Glutamatergic neuron (in vitro differentiated cells): ENCODE measurements at regions not wholly inside any gene's neighbourhood (a gene's known extent, or its start where the extent isn't known, plus 50 kb on each side); places are given as distances from the start of the nearest gene placed in this dataset.

Experiments
- DNase-seq: peaks from one replicate; pipeline ENCODE4 v3.0.0; 2022
- H3K27ac Mint-ChIP-seq: one replicate; pipeline ENCODE4 v1.8.0; 2020; ENCODE audit warnings: mild to moderate bottlenecking, mixed read lengths, inconsistent platforms; ENCODE audit not compliant: unreplicated experiment
- H3K27me3 Mint-ChIP-seq: one replicate; pipeline ENCODE4 v1.8.0; 2020; ENCODE audit warnings: mild to moderate bottlenecking, moderate library complexity, mixed read lengths, inconsistent platforms; ENCODE audit not compliant: unreplicated experiment
- H3K36me3 Mint-ChIP-seq: one replicate; pipeline ENCODE4 v1.8.0; 2020; ENCODE audit warnings: mild to moderate bottlenecking, mixed read lengths, inconsistent platforms; ENCODE audit not compliant: unreplicated experiment
- H3K4me1 Mint-ChIP-seq: one replicate; pipeline ENCODE4 v1.8.0; 2020; ENCODE audit warnings: mild to moderate bottlenecking, low read depth, mixed read lengths, inconsistent platforms; ENCODE audit not compliant: unreplicated experiment
- H3K4me3 Mint-ChIP-seq: one replicate; pipeline ENCODE4 v1.8.0; 2020; ENCODE audit warnings: mild to moderate bottlenecking, mixed read lengths, inconsistent platforms; ENCODE audit not compliant: unreplicated experiment
- H3K9me3 Mint-ChIP-seq: one replicate; pipeline ENCODE4 v1.8.0; 2020; ENCODE audit warnings: mild to moderate bottlenecking, moderate library complexity, mixed read lengths, inconsistent platforms; ENCODE audit not compliant: unreplicated experiment
- CTCF ChIP-seq: fragments of 200-600 bp; sonication (generic); IDR thresholded peaks from one replicate; pipeline ENCODE4 v1.5.0; 2021; ENCODE audit not compliant: partially characterized antibody, unreplicated experiment

GRCh38 chr10:42513921-42514320 is 124.4 kb downstream of the ZNF33B start:
- Mint-ChIP-seq H3K4me1 (no peaks in the 10 kb centered on the region), H3K27me3 (peaks cover 2% of the 10 kb centered on the region)
- no peak for TF ChIP-seq CTCF

GRCh38 chr10:42491801-42492200 is 146.6 kb downstream of the ZNF33B start:
- no peak for TF ChIP-seq CTCF
- DNase-seq = no peak
- Mint-ChIP-seq H3K27me3 (peaks cover 4% of the 10 kb centered on the region), H3K36me3 (peaks cover 12% of the 10 kb centered on the region), H3K4me3 (no peak overlapping the region), H3K4me1 (no peaks in the 10 kb centered on the region), H3K9me3 (peaks cover 2% of the 10 kb centered on the region), H3K27ac (no peak overlapping the region)

More at GRCh38 chr10:42513921-42514320, 124.4 kb downstream of the ZNF33B start:
- Mint-ChIP-seq H3K27ac (no peak overlapping the region), H3K36me3 (peaks cover 23% of the 10 kb centered on the region), H3K4me3 (no peak overlapping the region), H3K9me3 (peaks cover 24% of the 10 kb centered on the region)
- DNase-seq = no peak

- H3K9me3 Mint-ChIP-seq = peaks cover 2% of the 10 kb centered on the region
Observed at GRCh38 chr10:42491001-42491592, 147.3 kb downstream of the ZNF33B start.

GRCh38 chr10:42490368-42490767 is 148.0 kb downstream of the ZNF33B start:
- Mint-ChIP-seq H3K4me3 (no peak overlapping the region), H3K9me3 (peaks cover 2% of the 10 kb centered on the region), H3K4me1 (no peaks in the 10 kb centered on the region), H3K27me3 (peaks cover 4% of the 10 kb centered on the region), H3K27ac (no peak overlapping the region), H3K36me3 (peaks cover 8% of the 10 kb centered on the region)
- no peak for DNase-seq
- no peak for TF ChIP-seq CTCF

More at GRCh38 chr10:42491001-42491592, 147.3 kb downstream of the ZNF33B start:
- Mint-ChIP-seq H3K27me3 (peaks cover 4% of the 10 kb centered on the region), H3K4me3 (no peak overlapping the region), H3K36me3 (peaks cover 12% of the 10 kb centered on the region), H3K4me1 (no peaks in the 10 kb centered on the region), H3K27ac (no peak overlapping the region)
- TF ChIP-seq CTCF = no peak
- DNase-seq = no peak

- H3K9me3 Mint-ChIP-seq = peaks cover 3% of the 10 kb centered on the region
Observed at GRCh38 chr10:42488416-42488815, 150.0 kb downstream of the ZNF33B start.

More at GRCh38 chr10:42488416-42488815, 150.0 kb downstream of the ZNF33B start:
- TF ChIP-seq CTCF = no peak
- H3K27ac Mint-ChIP-seq = no peak overlapping the region
- peaks cover 9% of the 10 kb centered on the region for H3K36me3 Mint-ChIP-seq
- no peak for DNase-seq
- H3K4me1 Mint-ChIP-seq = no peaks in the 10 kb centered on the region
- H3K4me3 Mint-ChIP-seq = no peak overlapping the region
- no peaks in the 10 kb centered on the region for H3K27me3 Mint-ChIP-seq
